ENCODE measurements at regions not wholly inside any gene's neighbourhood (a gene's known extent, or its start where the extent isn't known, plus 50 kb on each side); places are given as distances from the start of the nearest gene placed in this dataset.

- no peaks in the 10 kb centered on the region for H3K27me3 Mint-ChIP-seq (ENCODE audit: low read depth)
- H3K27ac Mint-ChIP-seq (ENCODE audit: unreplicated experiment): no peak overlapping the region
- no peak overlapping the region for H3K4me3 Mint-ChIP-seq
- TF ChIP-seq CTCF (conservative IDR thresholded peaks at IDR 0.05): no peak
- no peak for DNase-seq (ENCODE audit: low read depth, low spot score)
- H3K36me3 Mint-ChIP-seq (ENCODE audit: low read depth): no peaks in the 10 kb centered on the region
- H3K9me3 Mint-ChIP-seq: no peaks in the 10 kb centered on the region
- H3K4me1 Mint-ChIP-seq: no peaks in the 10 kb centered on the region
These were observed 169.5 kb upstream of the HAPLN1 start for GRCh38 chr5:83889971-83890745.

GRCh38 chr5:83877911-83878706, 157.5 kb upstream of the HAPLN1 start:
- no peak for TF ChIP-seq CTCF (conservative IDR thresholded peaks at IDR 0.05)
- Mint-ChIP-seq H3K36me3 (ENCODE audit: low read depth) (no peaks in the 10 kb centered on the region), H3K9me3 (no peaks in the 10 kb centered on the region), H3K4me3 (no peak overlapping the region), H3K4me1 (no peaks in the 10 kb centered on the region), H3K27ac (ENCODE audit: unreplicated experiment) (no peak overlapping the region), H3K27me3 (ENCODE audit: low read depth) (no peaks in the 10 kb centered on the region)
- no peak for DNase-seq (ENCODE audit: low read depth, low spot score)

- no peaks in the 10 kb centered on the region for H3K9me3 Mint-ChIP-seq
- no peak overlapping the region for H3K4me3 Mint-ChIP-seq
- no peak for DNase-seq (ENCODE audit: low read depth, low spot score)
- no peak for TF ChIP-seq CTCF (conservative IDR thresholded peaks at IDR 0.05)
- no peaks in the 10 kb centered on the region for H3K4me1 Mint-ChIP-seq
- no peak overlapping the region for H3K27ac Mint-ChIP-seq (ENCODE audit: unreplicated experiment)
- no peaks in the 10 kb centered on the region for H3K36me3 Mint-ChIP-seq (ENCODE audit: low read depth)
- no peaks in the 10 kb centered on the region for H3K27me3 Mint-ChIP-seq (ENCODE audit: low read depth)
These were observed 151.1 kb upstream of the HAPLN1 start for GRCh38 chr5:83871533-83872395.

- H3K4me3 Mint-ChIP-seq: no peak overlapping the region
- no peak overlapping the region for H3K27ac Mint-ChIP-seq (ENCODE audit: unreplicated experiment)
- no peak for DNase-seq (ENCODE audit: low read depth, low spot score)
- H3K27me3 Mint-ChIP-seq (ENCODE audit: low read depth): no peaks in the 10 kb centered on the region
- no peaks in the 10 kb centered on the region for H3K4me1 Mint-ChIP-seq
- no peaks in the 10 kb centered on the region for H3K9me3 Mint-ChIP-seq
- TF ChIP-seq CTCF (conservative IDR thresholded peaks at IDR 0.05): no peak
- H3K36me3 Mint-ChIP-seq (ENCODE audit: low read depth): no peaks in the 10 kb centered on the region
These were observed 145.5 kb upstream of the HAPLN1 start for GRCh38 chr5:83866181-83866580.

GRCh38 chr5:83865579-83865978, 144.9 kb upstream of the HAPLN1 start:
- DNase-seq (ENCODE audit: low read depth, low spot score): no peak
- TF ChIP-seq CTCF (conservative IDR thresholded peaks at IDR 0.05): no peak
- Mint-ChIP-seq H3K9me3 (no peaks in the 10 kb centered on the region), H3K4me1 (no peaks in the 10 kb centered on the region), H3K27ac (ENCODE audit: unreplicated experiment) (no peak overlapping the region), H3K36me3 (ENCODE audit: low read depth) (no peaks in the 10 kb centered on the region), H3K27me3 (ENCODE audit: low read depth) (no peaks in the 10 kb centered on the region), H3K4me3 (no peak overlapping the region)
